ENCODE measurements at regions not wholly inside any gene's neighbourhood (a gene's known extent, or its start where the extent isn't known, plus 50 kb on each side); places are given as distances from the start of the nearest gene placed in this dataset.

- DNase-seq: no peak
Observed at GRCh38 chr15:70258369-70259027, 160.8 kb upstream of the TLE3 start.

- DNase-seq: no peak
Observed at GRCh38 chr15:70257573-70258248, 160.0 kb upstream of the TLE3 start.

GRCh38 chr15:70257047-70257446 lies 159.3 kb upstream of the TLE3 start:
- DNase-seq: no peak

GRCh38 chr15:70254311-70254869 lies 156.7 kb upstream of the TLE3 start:
- DNase-seq: no peak

GRCh38 chr15:70253461-70254156 lies 155.9 kb upstream of the TLE3 start:
- no peak for DNase-seq

GRCh38 chr15:70252951-70253320 lies 155.2 kb upstream of the TLE3 start:
- DNase-seq: no peak

GRCh38 chr15:70252056-70252950 lies 154.6 kb upstream of the TLE3 start:
- no peak for DNase-seq

GRCh38 chr15:70251246-70251990 lies 153.7 kb upstream of the TLE3 start:
- DNase-seq: no peak

- DNase-seq: no peak
Observed at GRCh38 chr15:70250208-70251201, 152.8 kb upstream of the TLE3 start.

- DNase-seq: peak; percentile 24
Observed at GRCh38 chr15:70249616-70250015, 151.9 kb upstream of the TLE3 start.

- DNase-seq: no peak
Observed at GRCh38 chr15:70248116-70249025, 150.7 kb upstream of the TLE3 start.

GRCh38 chr15:70247281-70247680 lies 149.6 kb upstream of the TLE3 start:
- no peak for DNase-seq

GRCh38 chr15:70246623-70247220 lies 149.0 kb upstream of the TLE3 start:
- no peak for DNase-seq

GRCh38 chr15:70245932-70246622 lies 148.4 kb upstream of the TLE3 start:
- no peak for DNase-seq

- DNase-seq: no peak
Observed at GRCh38 chr15:70244978-70245542, 147.3 kb upstream of the TLE3 start.

GRCh38 chr15:70243686-70244540 lies 146.2 kb upstream of the TLE3 start:
- no peak for DNase-seq
